Endothelial cell of umbilical vein (primary cell): ENCODE measurements at regions not wholly inside any gene's neighbourhood (a gene's known extent, or its start where the extent isn't known, plus 50 kb on each side); places are given as distances from the start of the nearest gene placed in this dataset.

Experiments
- EZH2 ChIP-seq: IDR thresholded peaks from 2 replicates; pipeline ENCODE4 v1.6.1; 2012; ENCODE audit warnings: borderline replicate concordance, low read depth, mild to moderate bottlenecking, moderate library complexity, low read length, inconsistent platforms; ENCODE audit not compliant: severe bottlenecking
- FOS ChIP-seq: IDR thresholded peaks from 2 replicates; pipeline ENCODE4 v1.6.1; 2011; ENCODE audit warnings: mild to moderate bottlenecking, low read length, moderate library complexity, borderline replicate concordance; ENCODE audit not compliant: insufficient read depth
- GATA2 ChIP-seq: IDR thresholded peaks from 2 replicates; pipeline ENCODE4 v1.7.0; 2011; ENCODE audit warnings: low read depth, mild to moderate bottlenecking, moderate library complexity, mixed read lengths, low read length; ENCODE audit not compliant: insufficient read length, insufficient read depth
- JUN ChIP-seq: IDR thresholded peaks from 2 replicates; pipeline ENCODE4 v1.6.1; 2011; ENCODE audit warnings: borderline replicate concordance, low read depth; ENCODE audit not compliant: insufficient read length, insufficient read depth
- MYC ChIP-seq: IDR thresholded peaks from one replicate; pipeline ENCODE4 v1.6.1; 2011; ENCODE audit warnings: mild to moderate bottlenecking, low read depth, low read length
- POLR2A ChIP-seq: IDR thresholded peaks from 2 replicates; pipeline ENCODE4 v1.6.1; 2012; ENCODE audit warnings: low read depth, mild to moderate bottlenecking, control low read depth, low read length
- POLR2AphosphoS5 ChIP-seq: IDR thresholded peaks from 2 replicates; pipeline ENCODE4 v1.6.1; 2012; ENCODE audit warnings: low read depth, mild to moderate bottlenecking, control low read depth, low read length, moderate library complexity; ENCODE audit not compliant: insufficient read depth
- TF ChIP-seq, protein P1 (sequence below), 2 donors: IDR thresholded peaks; 1 replicate in 1 of 2; 2 replicates in 1 of 2; pipeline ENCODE4 v1.5.1; 2011; ENCODE audit warnings: low read length in 2 of 2, mild to moderate bottlenecking in 2 of 2, moderate library complexity in 2 of 2, control low read depth in 1 of 2, inconsistent platforms in 1 of 2, low read depth in 1 of 2; ENCODE audit not compliant: insufficient read depth in 1 of 2; ENCODE audit errors: extremely low read depth in 1 of 2
- TF ChIP-seq, protein P2 (sequence below): IDR thresholded peaks from 2 replicates; pipeline ENCODE4 v1.6.1; 2011; ENCODE audit not compliant: insufficient read depth, insufficient read length

DNA sequence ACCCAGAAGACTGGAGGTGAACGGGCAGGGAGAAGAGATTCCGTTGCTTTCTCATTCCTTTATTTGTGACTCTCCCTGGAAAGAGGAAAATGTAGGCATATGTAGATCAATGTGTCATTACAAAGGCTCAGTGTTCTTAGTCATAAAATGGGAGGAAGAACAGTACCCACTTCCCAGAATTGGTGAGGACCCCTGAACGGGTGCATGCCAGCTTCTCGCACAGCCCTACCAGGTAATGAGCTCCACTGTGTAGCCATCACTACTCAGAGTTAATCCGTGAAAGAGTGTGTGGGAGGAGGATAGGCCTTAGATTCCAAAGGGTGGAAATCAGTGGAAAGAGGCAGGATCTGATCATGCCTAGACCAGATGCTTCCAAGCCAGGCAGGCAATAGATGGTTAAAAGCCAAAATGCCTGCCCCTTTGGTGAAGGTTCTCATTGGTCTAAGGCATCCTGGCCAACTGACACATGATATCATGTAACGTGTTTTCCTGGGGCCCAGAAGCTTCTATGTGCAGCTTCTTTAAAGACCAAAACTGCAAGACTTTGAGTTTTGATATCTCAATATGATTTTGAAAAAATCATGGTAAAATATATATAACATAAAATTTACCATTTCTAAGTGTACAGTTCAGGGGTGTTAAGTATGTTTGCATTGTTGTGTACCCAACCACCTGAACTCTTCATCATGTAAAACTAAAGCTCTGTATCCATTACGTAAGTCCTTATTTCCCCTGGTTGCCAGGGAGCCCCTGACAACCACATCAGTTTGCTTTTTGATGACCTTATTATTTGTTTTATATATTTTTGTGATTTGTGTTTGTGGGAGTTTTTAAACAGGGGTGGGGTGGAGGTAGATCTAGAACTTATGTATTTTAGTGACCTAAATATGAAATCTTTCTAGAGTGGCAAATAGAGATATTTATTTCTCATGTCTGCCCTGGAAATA, 402.2 kb upstream of the CFAP20DC start:
- TF ChIP-seq POLR2A, result no peak
- TF ChIP-seq, protein P1, sequence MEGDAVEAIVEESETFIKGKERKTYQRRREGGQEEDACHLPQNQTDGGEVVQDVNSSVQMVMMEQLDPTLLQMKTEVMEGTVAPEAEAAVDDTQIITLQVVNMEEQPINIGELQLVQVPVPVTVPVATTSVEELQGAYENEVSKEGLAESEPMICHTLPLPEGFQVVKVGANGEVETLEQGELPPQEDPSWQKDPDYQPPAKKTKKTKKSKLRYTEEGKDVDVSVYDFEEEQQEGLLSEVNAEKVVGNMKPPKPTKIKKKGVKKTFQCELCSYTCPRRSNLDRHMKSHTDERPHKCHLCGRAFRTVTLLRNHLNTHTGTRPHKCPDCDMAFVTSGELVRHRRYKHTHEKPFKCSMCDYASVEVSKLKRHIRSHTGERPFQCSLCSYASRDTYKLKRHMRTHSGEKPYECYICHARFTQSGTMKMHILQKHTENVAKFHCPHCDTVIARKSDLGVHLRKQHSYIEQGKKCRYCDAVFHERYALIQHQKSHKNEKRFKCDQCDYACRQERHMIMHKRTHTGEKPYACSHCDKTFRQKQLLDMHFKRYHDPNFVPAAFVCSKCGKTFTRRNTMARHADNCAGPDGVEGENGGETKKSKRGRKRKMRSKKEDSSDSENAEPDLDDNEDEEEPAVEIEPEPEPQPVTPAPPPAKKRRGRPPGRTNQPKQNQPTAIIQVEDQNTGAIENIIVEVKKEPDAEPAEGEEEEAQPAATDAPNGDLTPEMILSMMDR (IDR thresholded peaks at IDR 0.05; ENCODE audit: extremely low read depth in 1 of 2, insufficient read depth in 1 of 2, low read depth in 1 of 2, low read length in 2 of 2), result no peak
- no peak for TF ChIP-seq JUN
- no peak for TF ChIP-seq EZH2
- TF ChIP-seq, protein P2, sequence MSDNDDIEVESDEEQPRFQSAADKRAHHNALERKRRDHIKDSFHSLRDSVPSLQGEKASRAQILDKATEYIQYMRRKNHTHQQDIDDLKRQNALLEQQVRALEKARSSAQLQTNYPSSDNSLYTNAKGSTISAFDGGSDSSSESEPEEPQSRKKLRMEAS, result no peak
- no peak for TF ChIP-seq MYC
- TF ChIP-seq FOS, result no peak
- TF ChIP-seq GATA2, result no peak
- no peak for TF ChIP-seq POLR2AphosphoS5
